H1 (cell line): ENCODE measurements at regions not wholly inside any gene's neighbourhood (a gene's known extent, or its start where the extent isn't known, plus 50 kb on each side); places are given as distances from the start of the nearest gene placed in this dataset.

Source experiments
- CTCF ChIA-PET: fragments of 300-600 bp; sonication (Branson Sonifier 250); formaldehyde crosslinking; loops from one replicate; lab custom pipeline; 2021; ENCODE audit not compliant: partially characterized antibody; lab: Charles Lee
- POLR2A ChIA-PET: fragments of 300-600 bp; sonication (Branson Sonifier 250); formaldehyde crosslinking; loops from one replicate; lab custom pipeline; 2021; ENCODE audit warnings: inconsistent platforms; ENCODE audit not compliant: partially characterized antibody; lab: Charles Lee
- DNase-seq, 2 experiments: peaks; one replicate each; pipeline versions ENCODE4 v3.0.0 to v3.0.0-alpha.2; 2010 to 2022; ENCODE audit warnings: low spot score in 2 of 2, low read depth in 1 of 2, mixed read lengths in 1 of 2
- FAIRE-seq: peaks from 2 replicates; lab custom pipeline; 2011; peaks lifted over from hg19 to GRCh38; lab: Jason Lieb, UNC
- H2AFZ ChIP-seq: 2 replicates; pipeline ENCODE4 v1.8.1; 2012; ENCODE audit warnings: low read length, inconsistent platforms
- H2AK5ac ChIP-seq: 2 replicates; pipeline ENCODE4 v1.6.1; 2013; ENCODE audit warnings: low read depth, low read length
- H2BK120ac ChIP-seq: replicated peaks from 2 replicates; pipeline ENCODE3; 2013; ENCODE audit warnings: low read depth, low read length, inconsistent platforms
- H2BK12ac ChIP-seq: 2 replicates; pipeline ENCODE4 v1.6.1; 2013; ENCODE audit warnings: low read depth, low read length
- H2BK15ac ChIP-seq: 2 replicates; pipeline ENCODE4 v1.6.1; 2013; ENCODE audit warnings: low read length
- H2BK20ac ChIP-seq: 2 replicates; pipeline ENCODE4 v1.6.1; 2013; ENCODE audit warnings: low read length
- H2BK5ac ChIP-seq: 2 replicates; pipeline ENCODE4 v1.6.1; 2013; ENCODE audit warnings: low read depth, low read length
- H3K14ac ChIP-seq: 2 replicates; pipeline ENCODE4 v1.6.1; 2013; ENCODE audit warnings: inconsistent platforms; ENCODE audit not compliant: insufficient read length
- H3K18ac ChIP-seq: 2 replicates; pipeline ENCODE4 v1.6.1; 2013; ENCODE audit warnings: low read length; ENCODE audit errors: extremely low read depth
- H3K23ac ChIP-seq: 2 replicates; pipeline ENCODE4 v1.6.1; 2013; ENCODE audit warnings: inconsistent platforms; ENCODE audit not compliant: insufficient read length
- H3K23me2 ChIP-seq: 2 replicates; pipeline ENCODE4 v1.6.1; 2013; ENCODE audit warnings: low read depth, low read length
- H3K27ac ChIP-seq: 2 replicates; pipeline ENCODE4 v1.6.1; 2011; ENCODE audit warnings: low read depth, low read length, inconsistent platforms
- H3K27me3 ChIP-seq, 4 experiments: replicated peaks in 1 of 4; 1 replicate in 1 of 4; 2 replicates in 3 of 4; pipeline versions ENCODE4 v1.6.1 to v1.8.1; 2011 to 2013; ENCODE audit warnings: low read length in 3 of 4, mild to moderate bottlenecking in 3 of 4, inconsistent platforms in 2 of 4, mixed read lengths in 2 of 4, moderate library complexity in 1 of 4; ENCODE audit not compliant: control insufficient read depth in 3 of 4, insufficient read depth in 3 of 4; ENCODE audit errors: extremely low read depth in 1 of 4
- H3K36me3 ChIP-seq, 4 experiments: 2 replicates each; pipeline versions ENCODE4 v1.6.1 to v1.8.1; 2011 to 2013; ENCODE audit warnings: mild to moderate bottlenecking in 4 of 4, low read length in 3 of 4, moderate library complexity in 2 of 4, control low read depth in 1 of 4, inconsistent platforms in 1 of 4; ENCODE audit not compliant: insufficient read depth in 4 of 4, control insufficient read depth in 2 of 4
- H3K4ac ChIP-seq: replicated peaks from 2 replicates; pipeline ENCODE3; 2013; ENCODE audit warnings: low read length, low read depth, mixed read lengths, inconsistent platforms; ENCODE audit not compliant: insufficient read length
- H3K4me1 ChIP-seq, 4 experiments: replicated peaks in 1 of 4; 1 replicate in 1 of 4; 2 replicates in 3 of 4; pipeline versions ENCODE4 v1.6.1 to v1.8.1; 2011 to 2013; ENCODE audit warnings: low read length in 3 of 4, inconsistent platforms in 2 of 4, mixed read lengths in 1 of 4; ENCODE audit not compliant: insufficient read depth in 4 of 4, control insufficient read depth in 3 of 4
- H3K4me2 ChIP-seq, 2 experiments: 2 replicates each; pipeline versions ENCODE4 v1.6.1 to v1.8.1; 2011 to 2013; ENCODE audit warnings: low read depth in 2 of 2, low read length in 2 of 2, control low read depth in 1 of 2, inconsistent platforms in 1 of 2, mild to moderate bottlenecking in 1 of 2; ENCODE audit not compliant: insufficient read depth in 1 of 2
- H3K4me3 ChIP-seq, 4 experiments: fragments of 200-600, 300-600 bp in 1 of 4; sonication (generic), shearing (Covaris generic), sonication (Bioruptor Twin) in 1 of 4; 2 replicates each; pipeline versions ENCODE4 v1.5.1 to v1.8.1; 2011 to 2016; ENCODE audit warnings: low read length in 4 of 4, low read depth in 3 of 4, control low read depth in 2 of 4, inconsistent platforms in 2 of 4, mild to moderate bottlenecking in 2 of 4, mixed read lengths in 1 of 4, moderate library complexity in 1 of 4; ENCODE audit not compliant: insufficient read depth in 2 of 4; ENCODE audit errors: extremely low read depth in 1 of 4
- H3K56ac ChIP-seq: replicated peaks from 2 replicates; pipeline ENCODE3; 2013; ENCODE audit warnings: low read depth, mild to moderate bottlenecking, mixed read lengths, low read length, inconsistent platforms; ENCODE audit not compliant: insufficient read length
- H3K79me1 ChIP-seq: 2 replicates; pipeline ENCODE4 v1.6.1; 2013; ENCODE audit warnings: low read depth, low read length, control low read depth
- H3K79me2 ChIP-seq, 2 experiments: 2 replicates each; pipeline versions ENCODE4 v1.6.1 to v1.8.1; 2012 to 2013; ENCODE audit warnings: low read length in 2 of 2, mild to moderate bottlenecking in 2 of 2, inconsistent platforms in 1 of 2; ENCODE audit not compliant: insufficient read depth in 2 of 2, control insufficient read depth in 1 of 2
- H3K9ac ChIP-seq, 4 experiments: replicated peaks in 1 of 4; 1 replicate in 1 of 4; 2 replicates in 3 of 4; pipeline versions ENCODE4 v1.6.1 to v1.8.1; 2011 to 2013; ENCODE audit warnings: low read depth in 3 of 4, low read length in 3 of 4, control low read depth in 2 of 4, mild to moderate bottlenecking in 2 of 4, moderate library complexity in 2 of 4, inconsistent platforms in 1 of 4; ENCODE audit errors: extremely low read depth in 1 of 4
- H3K9me3 ChIP-seq, 2 experiments: 2 replicates each; pipeline versions ENCODE4 v1.6.1 to v1.8.1; 2012 to 2013; ENCODE audit warnings: mild to moderate bottlenecking in 2 of 2, moderate library complexity in 2 of 2, control low read depth in 1 of 2, inconsistent platforms in 1 of 2, low read depth in 1 of 2, low read length in 1 of 2, mixed read lengths in 1 of 2; ENCODE audit not compliant: insufficient read depth in 2 of 2
- H4K20me1 ChIP-seq, 2 experiments: replicated peaks in 1 of 2; 2 replicates each; pipeline versions ENCODE3 to v1.8.1; 2011 to 2013; ENCODE audit warnings: inconsistent platforms in 2 of 2, low read length in 2 of 2, mild to moderate bottlenecking in 1 of 2; ENCODE audit not compliant: insufficient read depth in 2 of 2, control insufficient read depth in 1 of 2
- H4K5ac ChIP-seq: 2 replicates; pipeline ENCODE4 v1.6.1; 2013; ENCODE audit warnings: low read length, low read depth, mixed read lengths, inconsistent platforms; ENCODE audit not compliant: insufficient read length
- H4K8ac ChIP-seq: 2 replicates; pipeline ENCODE4 v1.8.0; 2013; ENCODE audit warnings: mild to moderate bottlenecking, moderate library complexity, low read length, inconsistent platforms; ENCODE audit not compliant: insufficient read depth; ENCODE audit errors: extremely low read depth
- H4K91ac ChIP-seq: replicated peaks from 2 replicates; pipeline ENCODE3; 2013; ENCODE audit warnings: low read length, mixed read lengths, inconsistent platforms; ENCODE audit not compliant: insufficient read length
- CBX5 ChIP-seq: fragments of 300-800, 300-1000 bp; sonication (generic); IDR thresholded peaks from 2 replicates; pipeline ENCODE4 v1.7.1; 2016; ENCODE audit warnings: antibody characterized with exemption, low read length, low read depth
- CHD2 ChIP-seq: IDR thresholded peaks from 2 replicates; pipeline ENCODE4 v1.6.1; 2012; ENCODE audit warnings: low read length, improper control_type of control experiment
- EGR1 ChIP-seq: IDR thresholded peaks from 2 replicates; pipeline ENCODE4 v1.6.1; 2011; ENCODE audit warnings: low read depth, low read length, borderline replicate concordance
- EP300 ChIP-seq, 2 experiments: IDR thresholded peaks; 1 replicate in 1 of 2; 2 replicates in 1 of 2; pipeline ENCODE4 v1.6.1; 2011 to 2012; ENCODE audit warnings: low read depth in 2 of 2, low read length in 2 of 2, mild to moderate bottlenecking in 2 of 2, borderline replicate concordance in 1 of 2, inconsistent platforms in 1 of 2, moderate library complexity in 1 of 2
- POLR2A ChIP-seq, 2 experiments: IDR thresholded peaks; 1 replicate in 1 of 2; 2 replicates in 1 of 2; pipeline ENCODE4 v1.6.1; 2011; ENCODE audit warnings: low read depth in 2 of 2, low read length in 2 of 2, mild to moderate bottlenecking in 2 of 2; ENCODE audit errors: control extremely low read depth in 1 of 2
- RAD21 ChIP-seq, 2 experiments: IDR thresholded peaks in 1 of 2; conservative IDR thresholded peaks in 1 of 2; 2 replicates each; pipeline ENCODE4 v1.6.1; 2011; ENCODE audit warnings: low read depth in 2 of 2, low read length in 2 of 2, improper control_type of control experiment in 1 of 2, inconsistent platforms in 1 of 2, mild to moderate bottlenecking in 1 of 2, moderate library complexity in 1 of 2
- SAP30 ChIP-seq: fragments of 300-600 bp; sonication (generic); IDR thresholded peaks from 2 replicates; pipeline ENCODE4 v1.7.1; 2012; ENCODE audit warnings: low read length, moderate library complexity, mild to moderate bottlenecking, inconsistent platforms; ENCODE audit not compliant: insufficient read depth, insufficient replicate concordance
- SIN3A ChIP-seq, 2 experiments: IDR thresholded peaks in 1 of 2; conservative IDR thresholded peaks in 1 of 2; 2 replicates each; pipeline ENCODE4 v1.6.1; 2011 to 2012; ENCODE audit warnings: low read length in 2 of 2, improper control_type of control experiment in 1 of 2, low read depth in 1 of 2, mild to moderate bottlenecking in 1 of 2
- SRF ChIP-seq: IDR thresholded peaks from 2 replicates; pipeline ENCODE4 v1.6.1; 2011; ENCODE audit warnings: mild to moderate bottlenecking, low read depth, low read length, moderate library complexity
- TEAD4 ChIP-seq: IDR thresholded peaks from 2 replicates; pipeline ENCODE4 v1.6.1; 2012; ENCODE audit warnings: low read depth, low read length, inconsistent platforms, mixed read lengths
- WGBS, 2 experiments: shearing (Covaris generic) in 1 of 2; methylation state at CpG; one replicate each; pipeline versions ENCODE4 v1.1.6 to v1.1.7; 2013 to 2015; ENCODE audit warnings: low lambda C conversion rate in 2 of 2, mixed read lengths in 2 of 2, inconsistent platforms in 1 of 2, low coverage in 1 of 2, missing lambda C conversion rate in 1 of 2; ENCODE audit not compliant: insufficient replicate concordance in 2 of 2, insufficient coverage in 1 of 2, insufficient read length in 1 of 2; ENCODE audit errors: extremely low coverage in 1 of 2, missing lambda C conversion rate in 1 of 2; 5-methylcytosine and 5-hydroxymethylcytosine counted together
- TF ChIP-seq, protein P1 (sequence below): IDR thresholded peaks from 2 replicates; pipeline ENCODE4 v1.6.1; 2011; ENCODE audit warnings: low read length, improper control_type of control experiment

DNA sequence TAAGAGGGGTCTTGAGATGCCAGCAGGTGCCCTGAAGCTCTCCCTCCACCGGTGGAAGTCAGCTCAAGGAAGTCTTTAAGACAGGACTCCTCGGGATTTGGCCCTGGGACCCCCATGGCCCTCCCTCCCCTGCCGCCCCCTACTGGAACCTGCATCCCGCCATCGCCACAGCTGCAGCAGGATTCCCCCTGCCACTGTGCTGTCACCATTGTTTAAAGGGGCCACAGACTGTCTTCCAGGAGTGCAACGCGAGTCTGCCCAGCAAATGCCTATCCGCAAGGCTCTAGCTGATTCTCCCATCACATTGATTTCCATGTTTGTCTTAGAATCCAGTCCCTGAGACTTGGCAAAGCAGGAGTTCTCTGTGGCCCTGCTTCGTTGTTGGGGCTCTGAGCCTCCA lies 770.8 kb upstream of the ALG10B start:
- Histone ChIP-seq H4K8ac (no peak overlapping the region), H3K4me1 (no peaks in the 10 kb centered on the region), H3K9ac (no peak overlapping the region), H3K4ac (no peak overlapping the region), H3K56ac (no peak overlapping the region), H3K4me3 (no peak overlapping the region), H2BK5ac (no peak overlapping the region), H3K9me3 (peaks cover 45 to 97% of the 10 kb centered on the region in 2 experiments), H4K20me1 (no peaks in the 10 kb centered on the region), H4K91ac (no peak overlapping the region), H3K27me3 (no peaks in the 10 kb centered on the region), H2BK20ac (no peak overlapping the region), H2AK5ac (no peak overlapping the region), H3K4me2 (no peak overlapping the region), H3K27ac (no peak overlapping the region), H3K36me3 (no peaks in the 10 kb centered on the region), H3K18ac (no peak overlapping the region), H2BK12ac (no peak overlapping the region), H2BK120ac (no peak overlapping the region), H2AFZ (no peak overlapping the region), H4K5ac (no peak overlapping the region), H3K14ac (no peak overlapping the region), H3K23ac (no peak overlapping the region), H3K79me2 (no peaks in the 10 kb centered on the region), H3K79me1 (no peaks in the 10 kb centered on the region), H2BK15ac (no peak overlapping the region), H3K23me2 (no peaks in the 10 kb centered on the region)
- no peak for FAIRE-seq
- TF ChIP-seq EGR1: no peak
- no peak for TF ChIP-seq POLR2A (IDR thresholded peaks at IDR 0.05; ENCODE audit: control extremely low read depth in 1 of 2, low read depth in 2 of 2, low read length in 2 of 2)
- no peak for TF ChIP-seq RAD21 (IDR thresholded peaks at IDR 0.05 in 1 of 2, conservative IDR thresholded peaks at IDR 0.05 in 1 of 2; ENCODE audit: low read depth in 2 of 2, low read length in 2 of 2)
- no peak for TF ChIP-seq CHD2
- TF ChIP-seq EP300 (IDR thresholded peaks at IDR 0.05; ENCODE audit: borderline replicate concordance in 1 of 2, low read depth in 2 of 2, low read length in 2 of 2): no peak
- TF ChIP-seq SRF: no peak
- TF ChIP-seq CBX5: no peak
- no peak for TF ChIP-seq SAP30
- TF ChIP-seq SIN3A (conservative IDR thresholded peaks at IDR 0.05 in 1 of 2, IDR thresholded peaks at IDR 0.05 in 1 of 2; ENCODE audit: low read depth in 1 of 2, low read length in 2 of 2): no peak
- TF ChIP-seq, protein P1, sequence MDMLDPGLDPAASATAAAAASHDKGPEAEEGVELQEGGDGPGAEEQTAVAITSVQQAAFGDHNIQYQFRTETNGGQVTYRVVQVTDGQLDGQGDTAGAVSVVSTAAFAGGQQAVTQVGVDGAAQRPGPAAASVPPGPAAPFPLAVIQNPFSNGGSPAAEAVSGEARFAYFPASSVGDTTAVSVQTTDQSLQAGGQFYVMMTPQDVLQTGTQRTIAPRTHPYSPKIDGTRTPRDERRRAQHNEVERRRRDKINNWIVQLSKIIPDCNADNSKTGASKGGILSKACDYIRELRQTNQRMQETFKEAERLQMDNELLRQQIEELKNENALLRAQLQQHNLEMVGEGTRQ: no peak
- TF ChIP-seq TEAD4: no peak
- CTCF ChIA-PET: no interaction called here
- POLR2A ChIA-PET: no interaction called here
- 95% methylated on average over 5 of the region's 9 CpGs; no CpG with 5 or more reads in 1 of the 2 experiments for WGBS, 2 experiments
- no peak for DNase-seq
